Neural cell (in vitro differentiated cells): ENCODE measurements at regions not wholly inside any gene's neighbourhood (a gene's known extent, or its start where the extent isn't known, plus 50 kb on each side); places are given as distances from the start of the nearest gene placed in this dataset.
"Not testable (repeated sequence)": the region's sequence is repeated elsewhere in the genome, so short reads cannot be mapped to it uniquely, and the experiment has no call there.

Source experiments
- CTCF ChIP-seq: fragments of 450-650 bp; IDR thresholded peaks from 2 replicates; pipeline ENCODE4 v1.5.1; 2014; ENCODE audit warnings: antibody characterized with exemption, mild to moderate bottlenecking, moderate library complexity; ENCODE audit not compliant: poor library complexity, severe bottlenecking
- EZH2 ChIP-seq: fragments of 200-600, 300-800 bp; shearing (Covaris generic), sonication (generic); IDR thresholded peaks from 2 replicates; pipeline ENCODE4 v1.6.1; 2014; ENCODE audit warnings: antibody characterized with exemption, low read length, borderline replicate concordance, mild to moderate bottlenecking; ENCODE audit not compliant: insufficient read depth, poor library complexity, severe bottlenecking
- SMC3 ChIP-seq: fragments of 450-650 bp; conservative IDR thresholded peaks from 2 replicates; pipeline ENCODE4 v1.6.1; 2014; ENCODE audit warnings: antibody characterized with exemption, mild to moderate bottlenecking, moderate library complexity; ENCODE audit not compliant: poor library complexity
- TF ChIP-seq, protein P1 (sequence below): IDR thresholded peaks from 2 replicates; pipeline ENCODE4 v1.6.1; 2012; ENCODE audit warnings: borderline replicate concordance

- TF ChIP-seq, protein P1, sequence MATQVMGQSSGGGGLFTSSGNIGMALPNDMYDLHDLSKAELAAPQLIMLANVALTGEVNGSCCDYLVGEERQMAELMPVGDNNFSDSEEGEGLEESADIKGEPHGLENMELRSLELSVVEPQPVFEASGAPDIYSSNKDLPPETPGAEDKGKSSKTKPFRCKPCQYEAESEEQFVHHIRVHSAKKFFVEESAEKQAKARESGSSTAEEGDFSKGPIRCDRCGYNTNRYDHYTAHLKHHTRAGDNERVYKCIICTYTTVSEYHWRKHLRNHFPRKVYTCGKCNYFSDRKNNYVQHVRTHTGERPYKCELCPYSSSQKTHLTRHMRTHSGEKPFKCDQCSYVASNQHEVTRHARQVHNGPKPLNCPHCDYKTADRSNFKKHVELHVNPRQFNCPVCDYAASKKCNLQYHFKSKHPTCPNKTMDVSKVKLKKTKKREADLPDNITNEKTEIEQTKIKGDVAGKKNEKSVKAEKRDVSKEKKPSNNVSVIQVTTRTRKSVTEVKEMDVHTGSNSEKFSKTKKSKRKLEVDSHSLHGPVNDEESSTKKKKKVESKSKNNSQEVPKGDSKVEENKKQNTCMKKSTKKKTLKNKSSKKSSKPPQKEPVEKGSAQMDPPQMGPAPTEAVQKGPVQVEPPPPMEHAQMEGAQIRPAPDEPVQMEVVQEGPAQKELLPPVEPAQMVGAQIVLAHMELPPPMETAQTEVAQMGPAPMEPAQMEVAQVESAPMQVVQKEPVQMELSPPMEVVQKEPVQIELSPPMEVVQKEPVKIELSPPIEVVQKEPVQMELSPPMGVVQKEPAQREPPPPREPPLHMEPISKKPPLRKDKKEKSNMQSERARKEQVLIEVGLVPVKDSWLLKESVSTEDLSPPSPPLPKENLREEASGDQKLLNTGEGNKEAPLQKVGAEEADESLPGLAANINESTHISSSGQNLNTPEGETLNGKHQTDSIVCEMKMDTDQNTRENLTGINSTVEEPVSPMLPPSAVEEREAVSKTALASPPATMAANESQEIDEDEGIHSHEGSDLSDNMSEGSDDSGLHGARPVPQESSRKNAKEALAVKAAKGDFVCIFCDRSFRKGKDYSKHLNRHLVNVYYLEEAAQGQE, result not testable (repeated sequence)
- not testable (repeated sequence) for TF ChIP-seq CTCF, EZH2, SMC3
These were observed 86.9 kb upstream of the CLINT1 start for GRCh38 chr5:157945822-157946221.
